Endothelial cell of umbilical vein (primary cell): ENCODE measurements at regions not wholly inside any gene's neighbourhood (a gene's known extent, or its start where the extent isn't known, plus 50 kb on each side); places are given as distances from the start of the nearest gene placed in this dataset.

ENCODE experiments used
- BruUV-seq: library from RNA; stranded (reverse); fragments of 400-500 nt; replicated peaks from 2 replicates; lab custom pipeline; 2021; lab: Mats Ljungman, UMichigan
- CTCF ChIA-PET: fragments of 300-600, 350-600 bp; sonication (Branson Sonifier 250); formaldehyde crosslinking; loops from one replicate; lab custom pipeline; 2021; ENCODE audit warnings: antibody characterized with exemption, inconsistent platforms; lab: Charles Lee
- POLR2A ChIA-PET: fragments of 300-600, 350-600 bp; sonication (Branson Sonifier 250); formaldehyde crosslinking; loops from one replicate; lab custom pipeline; 2021; ENCODE audit warnings: antibody characterized with exemption, inconsistent platforms; lab: Charles Lee
- DNase-seq: peaks from one replicate; pipeline ENCODE4 v3.0.0-alpha.2; 2011; ENCODE audit warnings: low read depth, low spot score
- FAIRE-seq: peaks from 2 replicates; lab custom pipeline; 2011; peaks lifted over from hg19 to GRCh38; lab: Jason Lieb, UNC
- H2AFZ ChIP-seq: 2 replicates; pipeline ENCODE4 v1.6.0; 2012; ENCODE audit warnings: low read depth, low read length, control low read depth, inconsistent platforms
- H3K27ac ChIP-seq: 2 replicates; pipeline ENCODE4 v1.5.1; 2011; ENCODE audit warnings: low read depth, mild to moderate bottlenecking, control low read depth, low read length, moderate library complexity; ENCODE audit not compliant: insufficient read depth
- H3K27me3 ChIP-seq, 2 experiments: 2 replicates each; pipeline versions ENCODE4 v1.6.0 to v1.6.1; 2011; ENCODE audit warnings: low read length in 2 of 2, mixed read lengths in 1 of 2; ENCODE audit not compliant: control insufficient read depth in 2 of 2, insufficient read depth in 2 of 2
- H3K36me3 ChIP-seq, 2 experiments: 2 replicates in 1 of 2; 3 replicates in 1 of 2; pipeline ENCODE4 v1.5.1; 2011; ENCODE audit warnings: low read length in 2 of 2, mild to moderate bottlenecking in 1 of 2, moderate library complexity in 1 of 2; ENCODE audit not compliant: control insufficient read depth in 2 of 2, insufficient read depth in 2 of 2; ENCODE audit errors: extremely low read depth in 1 of 2
- H3K4me1 ChIP-seq: 3 replicates; pipeline ENCODE4 v1.5.1; 2011; ENCODE audit warnings: mild to moderate bottlenecking, low read length; ENCODE audit not compliant: control insufficient read depth, insufficient read depth; ENCODE audit errors: extremely low read depth
- H3K4me2 ChIP-seq: 2 replicates; pipeline ENCODE4 v1.6.1; 2011; ENCODE audit warnings: low read length, control low read depth, mixed read lengths; ENCODE audit not compliant: insufficient read depth
- H3K4me3 ChIP-seq, 3 experiments: fragments of 200-600 bp in 1 of 3; sonication (generic), shearing (Covaris generic) in 1 of 3; replicated peaks in 1 of 3; 2 replicates each; pipeline ENCODE4 v1.5.1; 2011 to 2016; ENCODE audit warnings: control low read depth in 3 of 3, low read length in 3 of 3, mild to moderate bottlenecking in 2 of 3, inconsistent platforms in 1 of 3, low read depth in 1 of 3, moderate library complexity in 1 of 3; ENCODE audit not compliant: insufficient read depth in 1 of 3
- H3K79me2 ChIP-seq: 2 replicates; pipeline ENCODE4 v1.6.0; 2012; ENCODE audit warnings: low read length, inconsistent platforms; ENCODE audit not compliant: control insufficient read depth, insufficient read depth
- H3K9ac ChIP-seq: replicated peaks from 2 replicates; pipeline ENCODE3; 2011; ENCODE audit warnings: low read length, control low read depth; ENCODE audit not compliant: insufficient read depth; ENCODE audit errors: extremely low read depth
- H3K9me1 ChIP-seq: replicated peaks from 3 replicates; pipeline ENCODE4 v1.6.0; 2011; ENCODE audit warnings: mild to moderate bottlenecking, low read length; ENCODE audit not compliant: control insufficient read depth, insufficient read depth; ENCODE audit errors: extremely low read depth
- H3K9me3 ChIP-seq: replicated peaks from 2 replicates; pipeline ENCODE4 v1.5.1; 2012; ENCODE audit warnings: low read length, inconsistent platforms; ENCODE audit not compliant: control insufficient read depth, insufficient read depth
- H4K20me1 ChIP-seq: replicated peaks from 2 replicates; pipeline ENCODE3; 2011; ENCODE audit warnings: mild to moderate bottlenecking, low read length; ENCODE audit not compliant: control insufficient read depth, insufficient read depth; ENCODE audit errors: extremely low read depth
- CTCF ChIP-seq, 2 donors: IDR thresholded peaks; 1 replicate in 1 of 2; 2 replicates in 1 of 2; pipeline ENCODE4 v1.5.1; 2011; ENCODE audit warnings: low read length in 2 of 2, mild to moderate bottlenecking in 2 of 2, moderate library complexity in 2 of 2, control low read depth in 1 of 2, inconsistent platforms in 1 of 2, low read depth in 1 of 2; ENCODE audit not compliant: insufficient read depth in 1 of 2; ENCODE audit errors: extremely low read depth in 1 of 2
- EZH2 ChIP-seq: IDR thresholded peaks from 2 replicates; pipeline ENCODE4 v1.6.1; 2012; ENCODE audit warnings: borderline replicate concordance, low read depth, mild to moderate bottlenecking, moderate library complexity, low read length, inconsistent platforms; ENCODE audit not compliant: severe bottlenecking
- FOS ChIP-seq: IDR thresholded peaks from 2 replicates; pipeline ENCODE4 v1.6.1; 2011; ENCODE audit warnings: mild to moderate bottlenecking, low read length, moderate library complexity, borderline replicate concordance; ENCODE audit not compliant: insufficient read depth
- GATA2 ChIP-seq: IDR thresholded peaks from 2 replicates; pipeline ENCODE4 v1.7.0; 2011; ENCODE audit warnings: low read depth, mild to moderate bottlenecking, moderate library complexity, mixed read lengths, low read length; ENCODE audit not compliant: insufficient read length, insufficient read depth
- JUN ChIP-seq: IDR thresholded peaks from 2 replicates; pipeline ENCODE4 v1.6.1; 2011; ENCODE audit warnings: borderline replicate concordance, low read depth; ENCODE audit not compliant: insufficient read length, insufficient read depth
- MAX ChIP-seq: IDR thresholded peaks from 2 replicates; pipeline ENCODE4 v1.6.1; 2011; ENCODE audit not compliant: insufficient read depth, insufficient read length
- MYC ChIP-seq: IDR thresholded peaks from one replicate; pipeline ENCODE4 v1.6.1; 2011; ENCODE audit warnings: mild to moderate bottlenecking, low read depth, low read length
- POLR2A ChIP-seq: IDR thresholded peaks from 2 replicates; pipeline ENCODE4 v1.6.1; 2012; ENCODE audit warnings: low read depth, mild to moderate bottlenecking, control low read depth, low read length
- POLR2AphosphoS5 ChIP-seq: IDR thresholded peaks from 2 replicates; pipeline ENCODE4 v1.6.1; 2012; ENCODE audit warnings: low read depth, mild to moderate bottlenecking, control low read depth, low read length, moderate library complexity; ENCODE audit not compliant: insufficient read depth
- dilution Hi-C: fragments of 300-500 bp; cut with MboI; formaldehyde crosslinking; loops from one replicate; pipeline ENCODE4 v1.15.0; 2019; ENCODE audit warnings: low sequenced_read_pairs; ENCODE audit not compliant: extremely low pct_ligation_motif_present
- intact Hi-C: fragments of 100-400 bp; cut with micrococcal nuclease; formaldehyde crosslinking; loops from one replicate; pipeline ENCODE4 v1.10.0; 2022

GRCh38 chr6:112002307-112002706 lies 51.6 kb upstream of the CCN6 start:
- ChIA-PET CTCF (no interaction called here), POLR2A (no interaction called here)
- no peak for DNase-seq
- Histone ChIP-seq H3K9me1 (no peaks in the 10 kb centered on the region), H3K79me2 (no peaks in the 10 kb centered on the region), H3K9ac (no peak overlapping the region), H3K27ac (no peak overlapping the region), H3K4me3 (no peak overlapping the region), H4K20me1 (no peaks in the 10 kb centered on the region), H3K36me3 (no peaks in the 10 kb centered on the region), H3K27me3 (no peaks in the 10 kb centered on the region), H3K4me2 (no peak overlapping the region), H2AFZ (no peak overlapping the region), H3K9me3 (no peaks in the 10 kb centered on the region), H3K4me1 (no peaks in the 10 kb centered on the region)
- intact Hi-C loops, result no loop called here
- TF ChIP-seq JUN (no peak), MAX (no peak), POLR2AphosphoS5 (no peak), CTCF (IDR thresholded peaks at IDR 0.05; ENCODE audit: extremely low read depth in 1 of 2, insufficient read depth in 1 of 2, low read depth in 1 of 2, low read length in 2 of 2) (no peak), POLR2A (no peak), MYC (no peak), GATA2 (no peak), FOS (no peak), EZH2 (no peak)
- BruUV-seq, result no TSS peak
- no peak for FAIRE-seq
- dilution Hi-C loops, result no loop called here
